NCI-H187 treated with DMSO at 0.1 percent for 48 hours (cell line): ENCODE measurements at regions not wholly inside any gene's neighbourhood (a gene's known extent, or its start where the extent isn't known, plus 50 kb on each side); places are given as distances from the start of the nearest gene placed in this dataset.

Experiments
- DNase-seq: peaks from one replicate; lab custom pipeline; 2025; lab: John Stamatoyannopoulos, UW

DNA sequence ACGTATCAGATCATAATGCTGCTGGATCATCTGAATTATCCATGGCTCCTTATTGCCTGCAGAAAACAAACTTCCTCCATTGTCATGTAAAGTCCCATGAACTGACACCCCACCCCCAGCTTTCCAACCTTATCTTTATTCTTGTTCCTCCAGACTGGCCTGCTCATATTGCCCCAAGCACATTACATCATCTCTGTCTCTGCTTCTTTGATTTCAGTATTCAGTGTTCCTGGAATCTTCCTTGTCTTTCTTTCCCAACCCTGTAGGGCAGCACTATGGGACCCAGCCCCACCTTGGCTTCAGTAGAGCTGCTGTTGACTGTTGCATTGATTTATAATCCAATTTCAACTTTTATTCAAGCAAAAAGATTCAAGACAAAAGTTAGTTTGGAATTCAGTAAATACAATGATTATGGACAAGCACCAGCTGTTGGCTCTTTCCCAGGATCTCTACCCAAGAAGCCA is 187.5 kb upstream of the ECI2 start:
- DNase-seq = no peak

DNA sequence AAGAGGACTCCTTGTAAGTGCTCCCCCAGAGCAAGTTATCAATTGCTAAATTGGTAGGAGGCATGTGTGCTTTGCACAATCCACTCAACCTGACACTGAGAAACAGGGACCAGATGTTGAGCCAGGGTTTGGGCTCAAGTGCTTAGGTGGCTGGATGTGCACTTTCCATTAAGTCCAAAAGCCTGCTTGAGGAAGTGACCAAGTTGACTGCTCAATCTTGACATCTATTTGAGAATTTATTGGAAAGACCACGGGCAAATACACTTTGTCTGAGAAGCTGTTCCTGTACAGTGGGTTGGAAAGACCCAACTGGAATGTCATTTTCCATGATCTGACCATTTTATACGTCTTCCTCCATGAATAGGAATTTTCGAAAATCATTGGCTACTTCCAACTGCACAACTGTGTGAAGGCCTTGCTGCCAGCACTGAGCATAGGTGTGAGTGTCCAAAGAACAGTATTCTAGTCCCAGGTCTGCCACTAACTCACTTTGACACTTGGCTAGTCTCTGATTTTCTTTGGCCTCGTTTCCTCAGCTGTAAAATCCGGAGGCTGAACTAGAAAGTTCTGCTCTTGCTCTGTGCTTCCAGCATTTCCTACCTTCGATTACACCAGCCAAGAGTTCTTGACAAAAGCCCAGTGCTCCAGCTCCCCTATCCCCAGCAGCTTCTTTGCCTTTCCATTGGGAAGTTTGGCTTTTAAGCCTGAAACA is 186.9 kb upstream of the ECI2 start:
- no peak for DNase-seq

- no peak for DNase-seq
These were observed 185.5 kb upstream of the ECI2 start for GRCh38 chr6:4320860-4321259.

- DNase-seq = no peak
These were observed 184.8 kb upstream of the ECI2 start for GRCh38 chr6:4319981-4320683.

DNA sequence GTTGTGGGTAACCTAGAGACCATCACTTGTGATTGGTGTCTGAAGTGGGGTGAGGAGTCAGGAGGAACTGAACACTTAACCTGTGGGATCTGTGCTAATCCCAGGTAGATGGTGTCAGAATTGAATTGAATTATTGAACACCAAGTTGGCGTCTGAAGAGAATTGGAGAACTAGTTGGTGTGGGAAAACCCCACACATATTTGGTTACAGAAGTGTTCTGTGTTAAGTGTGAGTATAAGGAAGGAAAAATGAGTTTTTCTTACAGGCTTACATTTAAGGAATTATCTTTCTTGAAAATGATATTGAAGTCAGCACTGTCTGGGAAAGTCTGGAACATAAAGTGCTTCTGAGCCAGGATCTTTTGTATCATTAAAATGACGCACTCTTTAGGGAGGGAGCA is 182.9 kb upstream of the ECI2 start:
- no peak for DNase-seq

- no peak for DNase-seq
These were observed 181.6 kb upstream of the ECI2 start for GRCh38 chr6:4316867-4317400.

- DNase-seq = no peak
These were observed 178.9 kb upstream of the ECI2 start for GRCh38 chr6:4314201-4314707.

- no peak for DNase-seq
These were observed 177.8 kb upstream of the ECI2 start for GRCh38 chr6:4313044-4313686.

DNA sequence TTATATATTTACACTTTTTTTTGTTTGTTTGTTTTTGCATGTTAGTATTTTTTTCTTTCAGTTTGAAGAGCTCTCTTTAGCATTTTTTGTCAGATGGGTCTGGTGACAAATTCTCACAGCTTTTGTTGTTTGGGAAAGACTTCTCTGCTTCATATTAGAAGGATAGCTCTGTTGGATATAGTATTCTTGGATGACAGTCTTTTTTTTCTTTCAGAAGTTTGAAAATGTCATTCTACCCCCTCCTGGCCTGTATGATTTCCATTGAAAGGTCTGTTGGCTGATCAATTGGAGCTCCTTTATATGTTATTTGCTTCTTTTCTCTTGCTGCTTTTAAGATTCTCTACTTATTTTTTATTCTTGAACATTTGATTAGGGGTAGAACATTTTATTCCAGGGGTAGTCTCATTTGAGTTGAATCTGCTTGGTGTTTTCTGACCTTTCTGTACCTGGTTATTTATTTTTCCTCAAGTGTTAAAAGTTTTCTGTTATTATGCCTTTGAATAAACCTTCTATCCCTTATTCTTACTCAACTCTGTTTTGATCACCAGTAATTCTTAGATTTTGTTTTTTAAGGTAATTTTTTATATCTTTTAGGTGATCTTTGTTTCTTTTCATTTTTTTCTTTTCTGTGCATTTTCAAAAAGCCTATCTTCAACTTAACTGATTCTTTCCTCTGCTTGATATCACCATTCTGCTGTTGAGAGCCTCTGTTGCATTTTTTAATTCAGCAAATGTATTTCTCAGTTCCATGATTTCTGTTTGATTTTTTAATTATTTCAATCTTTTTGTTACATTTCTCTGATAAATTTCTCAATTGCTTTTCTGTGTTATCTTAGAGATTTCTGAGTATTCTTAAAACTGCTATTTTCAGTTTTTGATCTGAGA is 176.8 kb upstream of the ECI2 start:
- no peak for DNase-seq

- DNase-seq = no peak
These were observed 174.2 kb upstream of the ECI2 start for GRCh38 chr6:4309540-4309939.

- DNase-seq = no peak
These were observed 173.0 kb upstream of the ECI2 start for GRCh38 chr6:4308364-4308763.

- no peak for DNase-seq
These were observed 169.6 kb upstream of the ECI2 start for GRCh38 chr6:4304927-4305455.

DNA sequence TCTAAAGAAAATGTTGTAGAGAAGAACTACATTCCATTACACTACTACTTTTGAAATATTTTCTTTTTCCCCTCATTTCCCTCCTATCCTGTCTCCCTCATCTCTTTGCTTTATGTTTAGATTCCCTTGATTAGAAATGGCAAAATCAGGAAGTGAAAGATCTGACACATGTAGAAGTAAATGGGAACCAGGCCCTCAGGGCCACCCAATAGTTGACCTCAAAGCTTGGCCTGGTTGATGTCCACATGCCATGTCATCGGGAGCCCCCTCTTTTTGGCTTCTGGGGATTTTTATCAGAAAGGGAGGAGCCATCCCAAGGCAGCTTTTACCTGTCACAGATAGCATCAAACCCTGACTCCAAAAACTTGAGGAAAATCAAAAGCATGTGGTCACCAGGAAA is 168.3 kb upstream of the ECI2 start:
- DNase-seq = no peak

GRCh38 chr6:4302524-4302923 is 167.1 kb upstream of the ECI2 start:
- no peak for DNase-seq

- no peak for DNase-seq
These were observed 166.5 kb upstream of the ECI2 start for GRCh38 chr6:4301871-4302270.

DNA sequence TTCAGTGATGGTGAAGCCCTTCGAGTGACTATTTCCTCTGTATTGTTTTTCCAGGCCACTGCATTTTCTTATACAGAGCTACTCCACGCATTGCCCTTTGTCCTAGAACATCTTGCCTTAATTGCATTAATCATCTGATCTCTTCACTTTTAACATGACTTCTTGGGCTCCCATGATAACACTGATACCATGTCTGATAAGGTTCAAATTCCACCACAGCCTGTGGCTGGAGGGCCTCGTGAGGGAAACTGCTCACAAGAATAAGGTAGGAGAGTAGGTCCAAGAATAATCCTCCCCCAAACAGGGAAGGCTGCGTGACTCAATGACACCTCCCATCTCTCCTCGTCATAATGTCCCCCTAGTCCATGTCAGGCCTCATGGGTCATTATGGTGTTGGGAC is 165.5 kb upstream of the ECI2 start:
- DNase-seq = no peak

- DNase-seq = no peak
These were observed 164.1 kb upstream of the ECI2 start for GRCh38 chr6:4299476-4299875.

- DNase-seq = no peak
These were observed 162.0 kb upstream of the ECI2 start for GRCh38 chr6:4297348-4297747.

DNA sequence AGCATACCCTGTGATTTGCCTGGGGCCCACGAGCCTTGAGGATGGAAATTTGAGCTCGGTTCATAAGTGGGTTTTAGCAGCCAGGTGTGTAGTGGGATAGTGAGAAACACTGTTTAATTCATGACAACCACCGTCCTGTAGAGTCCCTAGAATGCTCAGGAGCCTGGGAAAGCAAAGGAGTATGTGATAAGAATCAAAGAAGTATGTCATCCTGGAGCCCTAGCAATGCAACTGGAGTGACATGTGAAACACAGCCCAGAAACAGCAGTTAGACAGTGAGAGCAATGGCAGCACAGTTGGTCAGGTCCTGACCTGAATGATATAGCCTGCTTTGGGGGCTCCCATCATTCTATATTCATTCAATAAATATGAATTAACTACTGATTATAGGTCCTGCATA is 161.2 kb upstream of the ECI2 start:
- no peak for DNase-seq

- no peak for DNase-seq
These were observed 160.4 kb upstream of the ECI2 start for GRCh38 chr6:4295783-4296155.

- DNase-seq = no peak
These were observed 159.8 kb upstream of the ECI2 start for GRCh38 chr6:4295058-4295782.
